ENCODE measurements at regions not wholly inside any gene's neighbourhood (a gene's known extent, or its start where the extent isn't known, plus 50 kb on each side); places are given as distances from the start of the nearest gene placed in this dataset.

DNA sequence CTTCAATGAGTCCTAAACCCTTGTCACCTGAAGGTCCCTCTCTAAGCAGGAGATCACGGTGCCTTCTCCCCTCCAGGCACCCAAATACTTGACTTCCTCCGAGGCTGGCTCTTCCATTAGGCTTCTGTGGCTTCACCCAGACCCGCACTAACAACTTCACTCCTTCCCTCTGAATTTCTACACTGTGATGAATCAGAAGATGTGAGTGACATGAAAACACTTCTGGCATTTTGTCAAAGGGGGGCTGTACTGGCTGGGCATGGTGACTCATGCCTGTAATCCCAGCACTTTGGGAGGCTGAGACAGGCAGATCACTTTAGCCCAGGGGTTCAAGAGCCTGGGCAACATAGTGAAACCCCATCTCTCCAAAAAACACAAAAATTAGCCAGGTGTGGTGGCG lies 72.6 kb upstream of the CNEP1R1 start:
- CTCF ChIA-PET = no interaction called here
- POLR2A ChIA-PET = no interaction called here
- H3K36me3 Mint-ChIP-seq = no peaks in the 10 kb centered on the region
- TF ChIP-seq TEAD1 (CRISPR knock-in tag; IDR thresholded peaks at IDR 0.05) = no peak
- no peak for TF ChIP-seq NR2C2 (CRISPR knock-in tag; IDR thresholded peaks at IDR 0.05)
- no peak for TF ChIP-seq SOX15 (CRISPR knock-in tag; IDR thresholded peaks at IDR 0.05)
- TF ChIP-seq ATF1 (CRISPR knock-in tag; IDR thresholded peaks at IDR 0.05) = no peak
- TF ChIP-seq ZNF281 (CRISPR knock-in tag; IDR thresholded peaks at IDR 0.05) = no peak
- no peak for TF ChIP-seq USF2 (CRISPR knock-in tag; IDR thresholded peaks at IDR 0.05)
- no peak for TF ChIP-seq ZNF121 (CRISPR knock-in tag; IDR thresholded peaks at IDR 0.05)
- TF ChIP-seq RORB (CRISPR knock-in tag; IDR thresholded peaks at IDR 0.05) = no peak
- no peak for TF ChIP-seq TCF7 (CRISPR knock-in tag; IDR thresholded peaks at IDR 0.05; ENCODE audit: low read depth)
- TF ChIP-seq PRRX2 (CRISPR knock-in tag; IDR thresholded peaks at IDR 0.05) = no peak
- TF ChIP-seq E2F5 (CRISPR knock-in tag; IDR thresholded peaks at IDR 0.05) = no peak
- no peaks in the 10 kb centered on the region for H3K4me1 Mint-ChIP-seq
- DNase-seq (ENCODE audit: low spot score) = no peak
- H3K9me3 Mint-ChIP-seq = peaks cover 3% of the 10 kb centered on the region
- no peaks in the 10 kb centered on the region for H3K27me3 Mint-ChIP-seq (ENCODE audit: low read depth)
- no peak overlapping the region for H3K27ac Mint-ChIP-seq
- H3K4me3 Mint-ChIP-seq = no peak overlapping the region
- ATAC-seq = no peak

GRCh38 chr16:49953090-49953489 lies 71.9 kb upstream of the CNEP1R1 start:
- H3K27me3 Mint-ChIP-seq (ENCODE audit: low read depth) = no peaks in the 10 kb centered on the region
- no peak for DNase-seq (ENCODE audit: low spot score)
- no peaks in the 10 kb centered on the region; the same call in 1 of the 2 replicates for H3K4me1 Mint-ChIP-seq
- H3K36me3 Mint-ChIP-seq = no peaks in the 10 kb centered on the region
- ChIA-PET POLR2A (no interaction called here), CTCF (no interaction called here)
- no peaks in the 10 kb centered on the region; the same call in 1 of the 2 replicates for H3K9me3 Mint-ChIP-seq
- no peak overlapping the region for H3K27ac Mint-ChIP-seq
- ATAC-seq = no peak
- no peak overlapping the region for H3K4me3 Mint-ChIP-seq
- TF ChIP-seq NR2C2 (CRISPR knock-in tag; IDR thresholded peaks at IDR 0.05) (no peak), MYBL2 (CRISPR knock-in tag; IDR thresholded peaks at IDR 0.05) (no peak), ZNF512 (CRISPR knock-in tag; IDR thresholded peaks at IDR 0.05; ENCODE audit: borderline replicate concordance) (no peak), IRF2 (CRISPR knock-in tag; IDR thresholded peaks at IDR 0.05; ENCODE audit: borderline replicate concordance, low read depth) (no peak), PRRX2 (CRISPR knock-in tag; IDR thresholded peaks at IDR 0.05) (no peak), ESRRA (CRISPR knock-in tag; IDR thresholded peaks at IDR 0.05; ENCODE audit: borderline replicate concordance) (no peak), PREB (CRISPR knock-in tag; IDR thresholded peaks at IDR 0.05; ENCODE audit: borderline replicate concordance) (no peak), ZNF121 (CRISPR knock-in tag; IDR thresholded peaks at IDR 0.05) (no peak), SMAD3 (CRISPR knock-in tag; IDR thresholded peaks at IDR 0.05; ENCODE audit: borderline replicate concordance) (no peak), NFATC4 (CRISPR knock-in tag; IDR thresholded peaks at IDR 0.05) (no peak), GTF2I (CRISPR knock-in tag; conservative IDR thresholded peaks at IDR 0.05) (no peak), ZNF423 (CRISPR knock-in tag; IDR thresholded peaks at IDR 0.05) (no peak)
- TF ChIP-seq, protein P1, sequence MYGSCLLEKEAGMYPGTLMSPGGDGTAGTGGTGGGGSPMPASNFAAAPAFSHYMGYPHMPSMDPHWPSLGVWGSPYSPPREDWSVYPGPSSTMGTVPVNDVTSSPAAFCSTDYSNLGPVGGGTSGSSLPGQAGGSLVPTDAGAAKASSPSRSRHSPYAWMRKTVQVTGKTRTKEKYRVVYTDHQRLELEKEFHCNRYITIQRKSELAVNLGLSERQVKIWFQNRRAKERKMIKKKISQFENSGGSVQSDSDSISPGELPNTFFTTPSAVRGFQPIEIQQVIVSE (CRISPR knock-in tag; IDR thresholded peaks at IDR 0.05; ENCODE audit: borderline replicate concordance) = no peak
- TF ChIP-seq, protein P2, sequence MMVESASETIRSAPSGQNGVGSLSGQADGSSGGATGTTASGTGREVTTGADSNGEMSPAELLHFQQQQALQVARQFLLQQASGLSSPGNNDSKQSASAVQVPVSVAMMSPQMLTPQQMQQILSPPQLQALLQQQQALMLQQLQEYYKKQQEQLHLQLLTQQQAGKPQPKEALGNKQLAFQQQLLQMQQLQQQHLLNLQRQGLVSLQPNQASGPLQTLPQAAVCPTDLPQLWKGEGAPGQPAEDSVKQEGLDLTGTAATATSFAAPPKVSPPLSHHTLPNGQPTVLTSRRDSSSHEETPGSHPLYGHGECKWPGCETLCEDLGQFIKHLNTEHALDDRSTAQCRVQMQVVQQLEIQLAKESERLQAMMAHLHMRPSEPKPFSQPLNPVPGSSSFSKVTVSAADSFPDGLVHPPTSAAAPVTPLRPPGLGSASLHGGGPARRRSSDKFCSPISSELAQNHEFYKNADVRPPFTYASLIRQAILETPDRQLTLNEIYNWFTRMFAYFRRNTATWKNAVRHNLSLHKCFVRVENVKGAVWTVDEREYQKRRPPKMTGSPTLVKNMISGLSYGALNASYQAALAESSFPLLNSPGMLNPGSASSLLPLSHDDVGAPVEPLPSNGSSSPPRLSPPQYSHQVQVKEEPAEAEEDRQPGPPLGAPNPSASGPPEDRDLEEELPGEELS (CRISPR knock-in tag; IDR thresholded peaks at IDR 0.05) = no peak
- TF ChIP-seq, protein P3, sequence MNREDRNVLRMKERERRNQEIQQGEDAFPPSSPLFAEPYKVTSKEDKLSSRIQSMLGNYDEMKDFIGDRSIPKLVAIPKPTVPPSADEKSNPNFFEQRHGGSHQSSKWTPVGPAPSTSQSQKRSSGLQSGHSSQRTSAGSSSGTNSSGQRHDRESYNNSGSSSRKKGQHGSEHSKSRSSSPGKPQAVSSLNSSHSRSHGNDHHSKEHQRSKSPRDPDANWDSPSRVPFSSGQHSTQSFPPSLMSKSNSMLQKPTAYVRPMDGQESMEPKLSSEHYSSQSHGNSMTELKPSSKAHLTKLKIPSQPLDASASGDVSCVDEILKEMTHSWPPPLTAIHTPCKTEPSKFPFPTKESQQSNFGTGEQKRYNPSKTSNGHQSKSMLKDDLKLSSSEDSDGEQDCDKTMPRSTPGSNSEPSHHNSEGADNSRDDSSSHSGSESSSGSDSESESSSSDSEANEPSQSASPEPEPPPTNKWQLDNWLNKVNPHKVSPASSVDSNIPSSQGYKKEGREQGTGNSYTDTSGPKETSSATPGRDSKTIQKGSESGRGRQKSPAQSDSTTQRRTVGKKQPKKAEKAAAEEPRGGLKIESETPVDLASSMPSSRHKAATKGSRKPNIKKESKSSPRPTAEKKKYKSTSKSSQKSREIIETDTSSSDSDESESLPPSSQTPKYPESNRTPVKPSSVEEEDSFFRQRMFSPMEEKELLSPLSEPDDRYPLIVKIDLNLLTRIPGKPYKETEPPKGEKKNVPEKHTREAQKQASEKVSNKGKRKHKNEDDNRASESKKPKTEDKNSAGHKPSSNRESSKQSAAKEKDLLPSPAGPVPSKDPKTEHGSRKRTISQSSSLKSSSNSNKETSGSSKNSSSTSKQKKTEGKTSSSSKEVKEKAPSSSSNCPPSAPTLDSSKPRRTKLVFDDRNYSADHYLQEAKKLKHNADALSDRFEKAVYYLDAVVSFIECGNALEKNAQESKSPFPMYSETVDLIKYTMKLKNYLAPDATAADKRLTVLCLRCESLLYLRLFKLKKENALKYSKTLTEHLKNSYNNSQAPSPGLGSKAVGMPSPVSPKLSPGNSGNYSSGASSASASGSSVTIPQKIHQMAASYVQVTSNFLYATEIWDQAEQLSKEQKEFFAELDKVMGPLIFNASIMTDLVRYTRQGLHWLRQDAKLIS (CRISPR knock-in tag; IDR thresholded peaks at IDR 0.05; ENCODE audit: borderline replicate concordance) = no peak
